ENCODE measurements at regions not wholly inside any gene's neighbourhood (a gene's known extent, or its start where the extent isn't known, plus 50 kb on each side); places are given as distances from the start of the nearest gene placed in this dataset.

GRCh38 chr5:155628346-155628745 lies 614.8 kb downstream of the KIF4B start:
- Histone ChIP-seq H3K27ac (ENCODE audit: low read length) (no peak overlapping the region), H3K9me3 (ENCODE audit: control insufficient read depth, insufficient read depth, low read depth, low read length) (no peaks in the 10 kb centered on the region), H3K4me3 (ENCODE audit: low read depth in 2 of 2, low read length in 2 of 2) (no peak overlapping the region), H3K4me1 (ENCODE audit: control insufficient read depth, insufficient read depth, low read length) (no peaks in the 10 kb centered on the region), H3K27me3 (ENCODE audit: control insufficient read depth, insufficient read depth, low read length) (no peaks in the 10 kb centered on the region; the same call in 1 of the 2 replicates), H3K36me3 (ENCODE audit: control insufficient read depth, insufficient read depth, low read length) (no peaks in the 10 kb centered on the region)
- DNase-seq (ENCODE audit: low read depth, low spot score) (no peak), ATAC-seq (no peak)
- no TSS peak for BruUV-seq (replicated peaks)
- no peak for TF ChIP-seq SIN3A (IDR thresholded peaks at IDR 0.05; ENCODE audit: borderline replicate concordance, insufficient read depth, low read depth, low read length)
- no peak for TF ChIP-seq TCF7L2 (IDR thresholded peaks at IDR 0.05; ENCODE audit: low read depth, low read length)
- TF ChIP-seq POLR2AphosphoS5 (IDR thresholded peaks at IDR 0.05; ENCODE audit: low read depth, low read length) = no peak
- no peak for TF ChIP-seq REST (IDR thresholded peaks at IDR 0.05; ENCODE audit: insufficient read depth in 1 of 2, low read depth in 2 of 2, low read length in 1 of 2)
- TF ChIP-seq CTCF (IDR thresholded peaks at IDR 0.05) = no peak
- ChIA-PET CTCF (no interaction called here), POLR2A (no interaction called here)
- intact Hi-C loops (cut with micrococcal nuclease; ENCODE audit: unreplicated experiment) = no loop called here
- in situ Hi-C loops (cut with HindIII; ENCODE audit: low pct_unique_long_range_greater_than_20kb, low sequenced_read_pairs) = no loop called here

GRCh38 chr5:155629597-155629996 lies 616.0 kb downstream of the KIF4B start:
- no peak for ATAC-seq

More at GRCh38 chr5:155629597-155629996, 616.0 kb downstream of the KIF4B start:
- intact Hi-C loops (cut with micrococcal nuclease; ENCODE audit: unreplicated experiment) (no loop called here), in situ Hi-C loops (cut with HindIII; ENCODE audit: low pct_unique_long_range_greater_than_20kb, low sequenced_read_pairs) (no loop called here)
- TF ChIP-seq POLR2AphosphoS5 (IDR thresholded peaks at IDR 0.05; ENCODE audit: low read depth, low read length) (no peak), SIN3A (IDR thresholded peaks at IDR 0.05; ENCODE audit: borderline replicate concordance, insufficient read depth, low read depth, low read length) (no peak), CTCF (IDR thresholded peaks at IDR 0.05) (no peak), TCF7L2 (IDR thresholded peaks at IDR 0.05; ENCODE audit: low read depth, low read length) (no peak), REST (IDR thresholded peaks at IDR 0.05; ENCODE audit: insufficient read depth in 1 of 2, low read depth in 2 of 2, low read length in 1 of 2) (no peak)
- no peak overlapping the region for H3K4me3 ChIP-seq (ENCODE audit: low read depth in 2 of 2, low read length in 2 of 2)
- no peaks in the 10 kb centered on the region for H3K36me3 ChIP-seq (ENCODE audit: control insufficient read depth, insufficient read depth, low read length)
- no peak for DNase-seq (ENCODE audit: low read depth, low spot score)
- no peaks in the 10 kb centered on the region for H3K4me1 ChIP-seq (ENCODE audit: control insufficient read depth, insufficient read depth, low read length)
- CTCF ChIA-PET = no interaction called here
- no peaks in the 10 kb centered on the region; the same call in 1 of the 2 replicates for H3K27me3 ChIP-seq (ENCODE audit: control insufficient read depth, insufficient read depth, low read length)
- H3K27ac ChIP-seq (ENCODE audit: low read length) = no peak overlapping the region
- BruUV-seq (replicated peaks) = no TSS peak
- POLR2A ChIA-PET = no interaction called here
- H3K9me3 ChIP-seq (ENCODE audit: control insufficient read depth, insufficient read depth, low read depth, low read length) = no peaks in the 10 kb centered on the region
